GM18868 (cell line): ENCODE measurements at regions not wholly inside any gene's neighbourhood (a gene's known extent, or its start where the extent isn't known, plus 50 kb on each side); places are given as distances from the start of the nearest gene placed in this dataset.

Experiments
- ATAC-seq: cut with Tn5 transposase; IDR thresholded peaks from one replicate; pipeline ENCODE4 v1.9.1; 2021; ENCODE audit warnings: mild to moderate bottlenecking, moderate library complexity; ENCODE audit not compliant: unreplicated experiment

- no peak for ATAC-seq
Observed at GRCh38 chr3:64319391-64319790, 94.1 kb upstream of the PRICKLE2 start.

- ATAC-seq = no peak
Observed at GRCh38 chr3:64318668-64319271, 93.5 kb upstream of the PRICKLE2 start.

- no peak for ATAC-seq
Observed at GRCh38 chr3:64318001-64318400, 92.7 kb upstream of the PRICKLE2 start.

GRCh38 chr3:64316971-64317370 lies 91.7 kb upstream of the PRICKLE2 start:
- peak; percentile 42 for ATAC-seq

- ATAC-seq = no peak
Observed at GRCh38 chr3:64311424-64312061, 86.3 kb upstream of the PRICKLE2 start.

GRCh38 chr3:64308931-64309330 lies 83.7 kb upstream of the PRICKLE2 start:
- no peak for ATAC-seq

- peak; percentile 45 for ATAC-seq
Observed at GRCh38 chr3:64306745-64307144, 81.5 kb upstream of the PRICKLE2 start.

- ATAC-seq = no peak
Observed at GRCh38 chr3:64305731-64306130, 80.5 kb upstream of the PRICKLE2 start.

GRCh38 chr3:64304828-64305410 lies 79.7 kb upstream of the PRICKLE2 start:
- ATAC-seq = no peak

- no peak for ATAC-seq
Observed at GRCh38 chr3:64303881-64304280, 78.6 kb upstream of the PRICKLE2 start.

GRCh38 chr3:64303401-64303800 lies 78.1 kb upstream of the PRICKLE2 start:
- ATAC-seq = no peak

- ATAC-seq = no peak
Observed at GRCh38 chr3:64301476-64301875, 76.2 kb upstream of the PRICKLE2 start.

- no peak for ATAC-seq
Observed at GRCh38 chr3:64300790-64301423, 75.6 kb upstream of the PRICKLE2 start.

GRCh38 chr3:64299206-64299605 lies 73.9 kb upstream of the PRICKLE2 start:
- no peak for ATAC-seq

- no peak for ATAC-seq
Observed at GRCh38 chr3:64297563-64297962, 72.3 kb upstream of the PRICKLE2 start.

- no peak for ATAC-seq
Observed at GRCh38 chr3:64295594-64295993, 70.3 kb upstream of the PRICKLE2 start.

GRCh38 chr3:64294771-64295170 lies 69.5 kb upstream of the PRICKLE2 start:
- ATAC-seq = no peak

- no peak for ATAC-seq
Observed at GRCh38 chr3:64293121-64293520, 67.9 kb upstream of the PRICKLE2 start.

- ATAC-seq = no peak
Observed at GRCh38 chr3:64291956-64292355, 66.7 kb upstream of the PRICKLE2 start.

- no peak for ATAC-seq
Observed at GRCh38 chr3:64291345-64291744, 66.1 kb upstream of the PRICKLE2 start.

GRCh38 chr3:64290864-64291263 lies 65.6 kb upstream of the PRICKLE2 start:
- ATAC-seq = no peak

- ATAC-seq = no peak
Observed at GRCh38 chr3:64290161-64290560, 64.9 kb upstream of the PRICKLE2 start.
